ENCODE measurements at regions not wholly inside any gene's neighbourhood (a gene's known extent, or its start where the extent isn't known, plus 50 kb on each side); places are given as distances from the start of the nearest gene placed in this dataset.
"Not testable (repeated sequence)": the region's sequence is repeated elsewhere in the genome, so short reads cannot be mapped to it uniquely, and the experiment has no call there.

GRCh38 chr7:37580376-37580775 is 103.2 kb upstream of the GPR141 start:
- Histone ChIP-seq H4K91ac (ENCODE audit: low read depth, low read length) (no peak overlapping the region), H3K4me2 (ENCODE audit: low read length) (no peak overlapping the region), H3K36me3 (ENCODE audit: control insufficient read depth in 1 of 2, insufficient read depth in 2 of 2, low read length in 2 of 2) (no peaks in the 10 kb centered on the region), H3K9ac (ENCODE audit: low read length) (no peak overlapping the region), H2BK5ac (ENCODE audit: low read depth, low read length, poor library complexity) (no peak overlapping the region), H4K8ac (ENCODE audit: low read depth, low read length) (no peak overlapping the region), H2BK120ac (ENCODE audit: insufficient read depth, low read length, poor library complexity) (no peak overlapping the region), H3K4me1 (ENCODE audit: control insufficient read depth in 1 of 2, insufficient read depth in 2 of 2, low read length in 2 of 2) (peaks cover 0 to 2% of the 10 kb centered on the region in 2 experiments), H3K27ac (ENCODE audit: low read depth, low read length) (no peak overlapping the region), H3K9me3 (ENCODE audit: insufficient read depth, low read depth, low read length) (no peaks in the 10 kb centered on the region), H3K79me2 (ENCODE audit: control insufficient read depth, insufficient read depth, low read length, poor library complexity) (no peaks in the 10 kb centered on the region), H3K27me3 (ENCODE audit: insufficient read depth, low read length) (no peaks in the 10 kb centered on the region), H3K14ac (ENCODE audit: low read length) (no peak overlapping the region), H3K4me3 (ENCODE audit: low read depth, low read length) (no peak overlapping the region), H2AK5ac (ENCODE audit: low read length) (no peak overlapping the region), H2AFZ (ENCODE audit: insufficient read depth, low read length, poor library complexity) (no peak overlapping the region), H2BK12ac (ENCODE audit: low read length) (no peak overlapping the region), H3K4ac (ENCODE audit: low read depth, low read length) (no peak overlapping the region), H3K23ac (ENCODE audit: low read length) (no peak overlapping the region), H3K79me1 (ENCODE audit: low read length) (no peaks in the 10 kb centered on the region), H3K18ac (ENCODE audit: low read length) (no peak overlapping the region), H4K12ac (ENCODE audit: low read depth, low read length) (no peak overlapping the region)
- DNase-seq: no peak
- no CpG with 5 or more reads among the region's 3 CpGs for WGBS (ENCODE audit: extremely low coverage, insufficient coverage, insufficient read length)

DNA sequence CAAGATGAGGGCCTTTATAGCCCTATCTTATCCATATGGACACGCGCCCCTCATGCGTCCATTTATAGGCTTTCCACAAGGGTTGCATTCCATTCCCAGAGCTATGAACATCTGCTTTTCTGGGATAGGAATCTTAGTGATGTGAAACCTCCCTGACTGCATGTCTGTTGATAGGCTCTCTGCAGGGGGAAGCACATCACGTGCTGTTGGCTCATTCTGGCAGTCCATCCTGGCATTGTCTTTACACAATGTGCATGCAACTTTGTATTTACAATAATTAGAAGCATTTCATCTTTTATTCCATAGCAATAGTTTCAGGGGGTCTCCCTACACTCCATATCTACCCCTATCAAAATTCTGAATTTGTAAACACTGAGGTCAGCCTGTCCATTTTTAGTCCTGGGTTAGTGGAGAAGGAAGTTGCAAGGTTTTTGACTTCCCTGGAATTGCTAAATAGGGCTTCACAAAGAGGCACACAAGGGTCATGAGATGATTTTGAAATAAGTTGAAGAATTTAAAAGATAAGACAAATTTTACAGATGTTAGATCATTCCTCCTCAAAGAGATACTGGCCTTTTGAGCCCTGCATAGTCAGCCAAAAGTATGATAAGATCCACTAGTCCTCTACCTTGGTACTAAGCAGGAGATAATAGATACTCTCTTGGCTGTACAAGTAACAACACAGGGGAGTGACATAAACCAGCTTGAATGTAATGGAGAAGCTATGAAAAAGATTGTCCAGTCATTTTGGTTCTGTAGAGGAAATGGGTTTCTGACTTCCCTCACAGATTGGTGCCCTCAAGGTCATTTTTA is 98.7 kb upstream of the GPR141 start:
- not testable (repeated sequence) for H3K79me1 ChIP-seq (ENCODE audit: low read length); H2AFZ ChIP-seq (ENCODE audit: insufficient read depth, low read length, poor library complexity); H2BK120ac ChIP-seq (ENCODE audit: insufficient read depth, low read length, poor library complexity); H3K4ac ChIP-seq (ENCODE audit: low read depth, low read length); H3K18ac ChIP-seq (ENCODE audit: low read length); H3K9ac ChIP-seq (ENCODE audit: low read length); H3K9me3 ChIP-seq (ENCODE audit: insufficient read depth, low read depth, low read length); H3K4me1 ChIP-seq (ENCODE audit: control insufficient read depth in 1 of 2, insufficient read depth in 2 of 2, low read length in 2 of 2); H2AK5ac ChIP-seq (ENCODE audit: low read length); H2BK12ac ChIP-seq (ENCODE audit: low read length); H3K79me2 ChIP-seq (ENCODE audit: control insufficient read depth, insufficient read depth, low read length, poor library complexity); H3K36me3 ChIP-seq (ENCODE audit: control insufficient read depth in 1 of 2, insufficient read depth in 2 of 2, low read length in 2 of 2); H3K23ac ChIP-seq (ENCODE audit: low read length); H3K14ac ChIP-seq (ENCODE audit: low read length); H3K27me3 ChIP-seq (ENCODE audit: insufficient read depth, low read length); H3K4me3 ChIP-seq (ENCODE audit: low read depth, low read length); H3K4me2 ChIP-seq (ENCODE audit: low read length); H2BK5ac ChIP-seq (ENCODE audit: low read depth, low read length, poor library complexity); H4K8ac ChIP-seq (ENCODE audit: low read depth, low read length); H4K91ac ChIP-seq (ENCODE audit: low read depth, low read length); H4K12ac ChIP-seq (ENCODE audit: low read depth, low read length)
- peak overlapping the region; percentile 58 for H3K27ac ChIP-seq (ENCODE audit: low read depth, low read length)
- DNase-seq: peak; percentile 57 to 88
- no CpG with 5 or more reads among the region's 4 CpGs for WGBS (ENCODE audit: extremely low coverage, insufficient coverage, insufficient read length)

DNA sequence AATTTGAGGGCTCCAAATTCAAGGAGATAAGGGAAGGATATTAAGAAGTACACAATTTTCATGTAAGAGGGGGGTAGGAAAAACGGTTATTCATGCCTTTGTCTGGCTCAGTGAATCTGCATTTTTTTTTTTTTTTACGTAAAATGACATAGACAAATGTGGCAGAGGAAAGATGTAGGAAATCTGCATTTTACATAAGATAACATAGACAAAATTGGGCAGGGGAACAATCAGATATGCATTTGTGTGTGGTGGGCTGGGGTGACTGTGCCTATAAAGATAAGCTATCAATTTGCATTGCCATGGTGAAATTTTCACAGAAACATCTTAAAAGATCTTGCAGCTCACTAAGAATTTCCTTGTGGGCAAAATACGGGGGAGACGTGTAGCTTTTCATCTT is 92.7 kb upstream of the GPR141 start:
- Histone ChIP-seq H4K12ac (ENCODE audit: low read depth, low read length) (no peak overlapping the region), H3K36me3 (ENCODE audit: control insufficient read depth in 1 of 2, insufficient read depth in 2 of 2, low read length in 2 of 2) (no peaks in the 10 kb centered on the region), H3K79me1 (ENCODE audit: low read length) (peaks cover 2% of the 10 kb centered on the region), H3K27me3 (ENCODE audit: insufficient read depth, low read length) (no peaks in the 10 kb centered on the region), H3K4me1 (ENCODE audit: control insufficient read depth in 1 of 2, insufficient read depth in 2 of 2, low read length in 2 of 2) (no peaks in the 10 kb centered on the region), H2BK120ac (ENCODE audit: insufficient read depth, low read length, poor library complexity) (no peak overlapping the region), H4K91ac (ENCODE audit: low read depth, low read length) (no peak overlapping the region), H3K9ac (ENCODE audit: low read length) (no peak overlapping the region), H2BK12ac (ENCODE audit: low read length) (no peak overlapping the region), H3K9me3 (ENCODE audit: insufficient read depth, low read depth, low read length) (peaks cover 2% of the 10 kb centered on the region), H3K14ac (ENCODE audit: low read length) (no peak overlapping the region), H3K23ac (ENCODE audit: low read length) (no peak overlapping the region), H2AK5ac (ENCODE audit: low read length) (no peak overlapping the region), H3K4me3 (ENCODE audit: low read depth, low read length) (no peak overlapping the region), H3K27ac (ENCODE audit: low read depth, low read length) (no peak overlapping the region), H3K79me2 (ENCODE audit: control insufficient read depth, insufficient read depth, low read length, poor library complexity) (no peaks in the 10 kb centered on the region), H4K8ac (ENCODE audit: low read depth, low read length) (no peak overlapping the region), H3K4me2 (ENCODE audit: low read length) (no peak overlapping the region), H2AFZ (ENCODE audit: insufficient read depth, low read length, poor library complexity) (no peak overlapping the region), H3K18ac (ENCODE audit: low read length) (no peak overlapping the region), H2BK5ac (ENCODE audit: low read depth, low read length, poor library complexity) (no peak overlapping the region), H3K4ac (ENCODE audit: low read depth, low read length) (no peak overlapping the region)
- WGBS (ENCODE audit: extremely low coverage, insufficient coverage, insufficient read length): no CpG with 5 or more reads among the region's 4 CpGs
- no peak for DNase-seq

DNA sequence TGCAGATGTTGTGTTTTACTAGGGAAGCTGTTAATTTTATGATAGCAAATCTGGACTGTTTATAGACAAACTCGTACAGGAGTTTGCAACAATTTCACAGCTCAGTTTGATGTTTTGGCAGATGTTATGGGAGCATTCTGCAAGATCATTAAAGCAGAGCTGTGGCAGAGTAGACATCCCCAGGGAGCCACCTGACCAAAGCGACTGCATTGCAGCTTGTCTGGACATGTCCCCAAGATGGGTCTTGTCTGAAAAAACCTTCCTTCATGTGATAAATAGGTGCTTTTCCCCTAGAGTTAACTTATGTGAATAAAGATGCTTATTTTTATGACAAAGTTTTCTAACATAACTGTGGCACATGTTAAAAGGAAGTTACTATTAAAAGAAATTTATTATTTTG is 91.2 kb upstream of the GPR141 start:
- Histone ChIP-seq H2BK5ac (ENCODE audit: low read depth, low read length, poor library complexity) (no peak overlapping the region), H3K9me3 (ENCODE audit: insufficient read depth, low read depth, low read length) (peaks cover 2% of the 10 kb centered on the region), H2BK120ac (ENCODE audit: insufficient read depth, low read length, poor library complexity) (no peak overlapping the region), H2AFZ (ENCODE audit: insufficient read depth, low read length, poor library complexity) (no peak overlapping the region), H3K79me1 (ENCODE audit: low read length) (no peaks in the 10 kb centered on the region), H4K91ac (ENCODE audit: low read depth, low read length) (no peak overlapping the region), H3K79me2 (ENCODE audit: control insufficient read depth, insufficient read depth, low read length, poor library complexity) (no peaks in the 10 kb centered on the region), H3K27ac (ENCODE audit: low read depth, low read length) (no peak overlapping the region), H3K4me2 (ENCODE audit: low read length) (no peak overlapping the region), H3K23ac (ENCODE audit: low read length) (no peak overlapping the region), H3K36me3 (ENCODE audit: control insufficient read depth in 1 of 2, insufficient read depth in 2 of 2, low read length in 2 of 2) (no peaks in the 10 kb centered on the region), H3K4me1 (ENCODE audit: control insufficient read depth in 1 of 2, insufficient read depth in 2 of 2, low read length in 2 of 2) (no peaks in the 10 kb centered on the region), H3K14ac (ENCODE audit: low read length) (no peak overlapping the region), H2BK12ac (ENCODE audit: low read length) (no peak overlapping the region), H2AK5ac (ENCODE audit: low read length) (no peak overlapping the region), H3K27me3 (ENCODE audit: insufficient read depth, low read length) (no peaks in the 10 kb centered on the region), H4K8ac (ENCODE audit: low read depth, low read length) (no peak overlapping the region), H3K9ac (ENCODE audit: low read length) (no peak overlapping the region), H3K4ac (ENCODE audit: low read depth, low read length) (no peak overlapping the region), H3K18ac (ENCODE audit: low read length) (no peak overlapping the region), H3K4me3 (ENCODE audit: low read depth, low read length) (no peak overlapping the region), H4K12ac (ENCODE audit: low read depth, low read length) (no peak overlapping the region)
- no CpG with 5 or more reads among the region's 2 CpGs for WGBS (ENCODE audit: extremely low coverage, insufficient coverage, insufficient read length)
- DNase-seq: no peak

Data from trophoblast cell (in vitro differentiated cells and primary cell).